H1 (cell line): ENCODE measurements at regions not wholly inside any gene's neighbourhood (a gene's known extent, or its start where the extent isn't known, plus 50 kb on each side); places are given as distances from the start of the nearest gene placed in this dataset.

Experiments
- CTCF ChIA-PET: fragments of 300-600 bp; sonication (Branson Sonifier 250); formaldehyde crosslinking; loops from one replicate; lab custom pipeline; 2021; ENCODE audit not compliant: partially characterized antibody; lab: Charles Lee
- POLR2A ChIA-PET: fragments of 300-600 bp; sonication (Branson Sonifier 250); formaldehyde crosslinking; loops from one replicate; lab custom pipeline; 2021; ENCODE audit warnings: inconsistent platforms; ENCODE audit not compliant: partially characterized antibody; lab: Charles Lee
- DNase-seq, 2 experiments: peaks; one replicate each; pipeline versions ENCODE4 v3.0.0 to v3.0.0-alpha.2; 2010 to 2022; ENCODE audit warnings: low spot score in 2 of 2, low read depth in 1 of 2, mixed read lengths in 1 of 2
- FAIRE-seq: peaks from 2 replicates; lab custom pipeline; 2011; peaks lifted over from hg19 to GRCh38; lab: Jason Lieb, UNC
- H2AFZ ChIP-seq: 2 replicates; pipeline ENCODE4 v1.8.1; 2012; ENCODE audit warnings: low read length, inconsistent platforms
- H2AK5ac ChIP-seq: 2 replicates; pipeline ENCODE4 v1.6.1; 2013; ENCODE audit warnings: low read depth, low read length
- H2BK120ac ChIP-seq: replicated peaks from 2 replicates; pipeline ENCODE3; 2013; ENCODE audit warnings: low read depth, low read length, inconsistent platforms
- H2BK12ac ChIP-seq: 2 replicates; pipeline ENCODE4 v1.6.1; 2013; ENCODE audit warnings: low read depth, low read length
- H2BK15ac ChIP-seq: 2 replicates; pipeline ENCODE4 v1.6.1; 2013; ENCODE audit warnings: low read length
- H2BK20ac ChIP-seq: 2 replicates; pipeline ENCODE4 v1.6.1; 2013; ENCODE audit warnings: low read length
- H2BK5ac ChIP-seq: 2 replicates; pipeline ENCODE4 v1.6.1; 2013; ENCODE audit warnings: low read depth, low read length
- H3K14ac ChIP-seq: 2 replicates; pipeline ENCODE4 v1.6.1; 2013; ENCODE audit warnings: inconsistent platforms; ENCODE audit not compliant: insufficient read length
- H3K18ac ChIP-seq: 2 replicates; pipeline ENCODE4 v1.6.1; 2013; ENCODE audit warnings: low read length; ENCODE audit errors: extremely low read depth
- H3K23ac ChIP-seq: 2 replicates; pipeline ENCODE4 v1.6.1; 2013; ENCODE audit warnings: inconsistent platforms; ENCODE audit not compliant: insufficient read length
- H3K23me2 ChIP-seq: 2 replicates; pipeline ENCODE4 v1.6.1; 2013; ENCODE audit warnings: low read depth, low read length
- H3K27ac ChIP-seq: 2 replicates; pipeline ENCODE4 v1.6.1; 2011; ENCODE audit warnings: low read depth, low read length, inconsistent platforms
- H3K27me3 ChIP-seq, 4 experiments: replicated peaks in 1 of 4; 1 replicate in 1 of 4; 2 replicates in 3 of 4; pipeline versions ENCODE4 v1.6.1 to v1.8.1; 2011 to 2013; ENCODE audit warnings: low read length in 3 of 4, mild to moderate bottlenecking in 3 of 4, inconsistent platforms in 2 of 4, mixed read lengths in 2 of 4, moderate library complexity in 1 of 4; ENCODE audit not compliant: control insufficient read depth in 3 of 4, insufficient read depth in 3 of 4; ENCODE audit errors: extremely low read depth in 1 of 4
- H3K36me3 ChIP-seq, 4 experiments: 2 replicates each; pipeline versions ENCODE4 v1.6.1 to v1.8.1; 2011 to 2013; ENCODE audit warnings: mild to moderate bottlenecking in 4 of 4, low read length in 3 of 4, moderate library complexity in 2 of 4, control low read depth in 1 of 4, inconsistent platforms in 1 of 4; ENCODE audit not compliant: insufficient read depth in 4 of 4, control insufficient read depth in 2 of 4
- H3K4ac ChIP-seq: replicated peaks from 2 replicates; pipeline ENCODE3; 2013; ENCODE audit warnings: low read length, low read depth, mixed read lengths, inconsistent platforms; ENCODE audit not compliant: insufficient read length
- H3K4me1 ChIP-seq, 4 experiments: replicated peaks in 1 of 4; 1 replicate in 1 of 4; 2 replicates in 3 of 4; pipeline versions ENCODE4 v1.6.1 to v1.8.1; 2011 to 2013; ENCODE audit warnings: low read length in 3 of 4, inconsistent platforms in 2 of 4, mixed read lengths in 1 of 4; ENCODE audit not compliant: insufficient read depth in 4 of 4, control insufficient read depth in 3 of 4
- H3K4me2 ChIP-seq, 2 experiments: 2 replicates each; pipeline versions ENCODE4 v1.6.1 to v1.8.1; 2011 to 2013; ENCODE audit warnings: low read depth in 2 of 2, low read length in 2 of 2, control low read depth in 1 of 2, inconsistent platforms in 1 of 2, mild to moderate bottlenecking in 1 of 2; ENCODE audit not compliant: insufficient read depth in 1 of 2
- H3K4me3 ChIP-seq, 4 experiments: fragments of 200-600, 300-600 bp in 1 of 4; sonication (generic), shearing (Covaris generic), sonication (Bioruptor Twin) in 1 of 4; 2 replicates each; pipeline versions ENCODE4 v1.5.1 to v1.8.1; 2011 to 2016; ENCODE audit warnings: low read length in 4 of 4, low read depth in 3 of 4, control low read depth in 2 of 4, inconsistent platforms in 2 of 4, mild to moderate bottlenecking in 2 of 4, mixed read lengths in 1 of 4, moderate library complexity in 1 of 4; ENCODE audit not compliant: insufficient read depth in 2 of 4; ENCODE audit errors: extremely low read depth in 1 of 4
- H3K56ac ChIP-seq: replicated peaks from 2 replicates; pipeline ENCODE3; 2013; ENCODE audit warnings: low read depth, mild to moderate bottlenecking, mixed read lengths, low read length, inconsistent platforms; ENCODE audit not compliant: insufficient read length
- H3K79me1 ChIP-seq: 2 replicates; pipeline ENCODE4 v1.6.1; 2013; ENCODE audit warnings: low read depth, low read length, control low read depth
- H3K79me2 ChIP-seq, 2 experiments: 2 replicates each; pipeline versions ENCODE4 v1.6.1 to v1.8.1; 2012 to 2013; ENCODE audit warnings: low read length in 2 of 2, mild to moderate bottlenecking in 2 of 2, inconsistent platforms in 1 of 2; ENCODE audit not compliant: insufficient read depth in 2 of 2, control insufficient read depth in 1 of 2
- H3K9ac ChIP-seq, 4 experiments: replicated peaks in 1 of 4; 1 replicate in 1 of 4; 2 replicates in 3 of 4; pipeline versions ENCODE4 v1.6.1 to v1.8.1; 2011 to 2013; ENCODE audit warnings: low read depth in 3 of 4, low read length in 3 of 4, control low read depth in 2 of 4, mild to moderate bottlenecking in 2 of 4, moderate library complexity in 2 of 4, inconsistent platforms in 1 of 4; ENCODE audit errors: extremely low read depth in 1 of 4
- H3K9me3 ChIP-seq, 2 experiments: 2 replicates each; pipeline versions ENCODE4 v1.6.1 to v1.8.1; 2012 to 2013; ENCODE audit warnings: mild to moderate bottlenecking in 2 of 2, moderate library complexity in 2 of 2, control low read depth in 1 of 2, inconsistent platforms in 1 of 2, low read depth in 1 of 2, low read length in 1 of 2, mixed read lengths in 1 of 2; ENCODE audit not compliant: insufficient read depth in 2 of 2
- H4K20me1 ChIP-seq, 2 experiments: replicated peaks in 1 of 2; 2 replicates each; pipeline versions ENCODE3 to v1.8.1; 2011 to 2013; ENCODE audit warnings: inconsistent platforms in 2 of 2, low read length in 2 of 2, mild to moderate bottlenecking in 1 of 2; ENCODE audit not compliant: insufficient read depth in 2 of 2, control insufficient read depth in 1 of 2
- H4K5ac ChIP-seq: 2 replicates; pipeline ENCODE4 v1.6.1; 2013; ENCODE audit warnings: low read length, low read depth, mixed read lengths, inconsistent platforms; ENCODE audit not compliant: insufficient read length
- H4K8ac ChIP-seq: 2 replicates; pipeline ENCODE4 v1.8.0; 2013; ENCODE audit warnings: mild to moderate bottlenecking, moderate library complexity, low read length, inconsistent platforms; ENCODE audit not compliant: insufficient read depth; ENCODE audit errors: extremely low read depth
- H4K91ac ChIP-seq: replicated peaks from 2 replicates; pipeline ENCODE3; 2013; ENCODE audit warnings: low read length, mixed read lengths, inconsistent platforms; ENCODE audit not compliant: insufficient read length
- ATF2 ChIP-seq: IDR thresholded peaks from 2 replicates; pipeline ENCODE4 v1.6.1; 2012; ENCODE audit warnings: low read length, inconsistent platforms
- BCL11A ChIP-seq, 2 experiments: IDR thresholded peaks; one replicate each; pipeline ENCODE4 v1.6.1; 2011; ENCODE audit warnings: low read depth in 2 of 2, low read length in 2 of 2, mild to moderate bottlenecking in 2 of 2
- CHD2 ChIP-seq: IDR thresholded peaks from 2 replicates; pipeline ENCODE4 v1.6.1; 2012; ENCODE audit warnings: low read length, improper control_type of control experiment
- CTBP2 ChIP-seq: IDR thresholded peaks from 2 replicates; pipeline ENCODE4 v1.7.0; 2011; ENCODE audit warnings: borderline replicate concordance, mild to moderate bottlenecking, moderate library complexity, mixed read lengths, low read length; ENCODE audit not compliant: insufficient read depth, insufficient read length
- EP300 ChIP-seq, 2 experiments: IDR thresholded peaks; 1 replicate in 1 of 2; 2 replicates in 1 of 2; pipeline ENCODE4 v1.6.1; 2011 to 2012; ENCODE audit warnings: low read depth in 2 of 2, low read length in 2 of 2, mild to moderate bottlenecking in 2 of 2, borderline replicate concordance in 1 of 2, inconsistent platforms in 1 of 2, moderate library complexity in 1 of 2
- GTF2F1 ChIP-seq: IDR thresholded peaks from 2 replicates; pipeline ENCODE4 v1.6.1; 2012; ENCODE audit warnings: low read depth, low read length, improper control_type of control experiment, borderline replicate concordance
- POLR2AphosphoS5 ChIP-seq: IDR thresholded peaks from 2 replicates; pipeline ENCODE4 v1.6.1; 2011; ENCODE audit warnings: low read depth, low read length
- USF2 ChIP-seq: IDR thresholded peaks from 2 replicates; pipeline ENCODE4 v1.6.1; 2011; ENCODE audit warnings: low read length, improper control_type of control experiment
- YY1 ChIP-seq: IDR thresholded peaks from 2 replicates; pipeline ENCODE4 v1.6.1; 2011; ENCODE audit warnings: low read depth, mild to moderate bottlenecking, low read length
- WGBS, 2 experiments: shearing (Covaris generic) in 1 of 2; methylation state at CpG; one replicate each; pipeline versions ENCODE4 v1.1.6 to v1.1.7; 2013 to 2015; ENCODE audit warnings: low lambda C conversion rate in 2 of 2, mixed read lengths in 2 of 2, inconsistent platforms in 1 of 2, low coverage in 1 of 2, missing lambda C conversion rate in 1 of 2; ENCODE audit not compliant: insufficient replicate concordance in 2 of 2, insufficient coverage in 1 of 2, insufficient read length in 1 of 2; ENCODE audit errors: extremely low coverage in 1 of 2, missing lambda C conversion rate in 1 of 2; 5-methylcytosine and 5-hydroxymethylcytosine counted together
- TF ChIP-seq, protein P1 (sequence below): IDR thresholded peaks from 2 replicates; pipeline ENCODE4 v1.6.1; 2012; ENCODE audit warnings: inconsistent platforms
- TF ChIP-seq, protein P2 (sequence below): IDR thresholded peaks from 2 replicates; pipeline ENCODE4 v1.6.1; 2012; ENCODE audit warnings: inconsistent platforms

DNA sequence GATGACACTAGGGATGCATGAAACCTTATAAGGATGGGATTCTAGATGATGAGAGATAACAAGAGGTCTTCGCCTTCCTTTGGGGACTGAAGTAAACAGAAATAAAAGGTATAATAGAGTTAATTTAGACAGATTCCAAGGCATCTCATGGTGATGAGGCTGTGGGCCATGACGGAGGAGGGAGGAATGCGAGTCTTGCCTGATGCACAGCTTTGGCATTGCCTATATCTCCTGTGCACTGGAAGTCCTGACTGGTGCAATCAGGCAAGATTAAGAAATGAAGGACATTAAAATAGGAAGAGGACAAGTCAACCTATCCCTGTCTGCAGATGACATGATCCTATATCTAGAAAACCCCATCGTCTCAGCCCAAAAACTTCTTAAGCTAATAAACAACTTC, 526.4 kb upstream of the LMO3 start:
- no peaks in the 10 kb centered on the region for H3K36me3 ChIP-seq
- H3K27ac ChIP-seq, result no peak overlapping the region
- no peaks in the 10 kb centered on the region for H3K4me1 ChIP-seq
- H4K8ac ChIP-seq, result no peak overlapping the region
- H2AK5ac ChIP-seq, result no peak overlapping the region
- no peak overlapping the region for H3K9ac ChIP-seq
- no peak overlapping the region for H2BK12ac ChIP-seq
- POLR2A ChIA-PET, result no interaction called here
- H3K4me3 ChIP-seq, result no peak overlapping the region
- H4K20me1 ChIP-seq, result no peaks in the 10 kb centered on the region
- WGBS, 2 experiments, result 95% methylated on average over 4 of the region's 4 CpGs; no CpG with 5 or more reads in 1 of the 2 experiments
- no peaks in the 10 kb centered on the region for H3K9me3 ChIP-seq
- H3K23ac ChIP-seq, result no peak overlapping the region
- no peak overlapping the region for H2BK15ac ChIP-seq
- H3K18ac ChIP-seq, result no peak overlapping the region
- no peak overlapping the region for H3K4ac ChIP-seq
- no peaks in the 10 kb centered on the region for H3K79me2 ChIP-seq
- no peak overlapping the region for H2BK120ac ChIP-seq
- H3K27me3 ChIP-seq, result no peaks in the 10 kb centered on the region
- H3K4me2 ChIP-seq, result no peak overlapping the region
- no peaks in the 10 kb centered on the region for H3K23me2 ChIP-seq
- no peaks in the 10 kb centered on the region for H3K79me1 ChIP-seq
- H3K14ac ChIP-seq, result no peak overlapping the region
- no peak overlapping the region for H4K5ac ChIP-seq
- H2BK5ac ChIP-seq, result no peak overlapping the region
- H2AFZ ChIP-seq, result no peak overlapping the region
- FAIRE-seq, result no peak
- no peak overlapping the region for H4K91ac ChIP-seq
- CTCF ChIA-PET, result no interaction called here
- H2BK20ac ChIP-seq, result no peak overlapping the region
- no peak overlapping the region for H3K56ac ChIP-seq
- no peak for DNase-seq
- no peak for TF ChIP-seq CHD2
- TF ChIP-seq POLR2AphosphoS5, result no peak
- TF ChIP-seq YY1, result no peak
- TF ChIP-seq GTF2F1, result no peak
- no peak for TF ChIP-seq ATF2
- no peak for TF ChIP-seq CTBP2
- no peak for TF ChIP-seq USF2
- TF ChIP-seq, protein P1, sequence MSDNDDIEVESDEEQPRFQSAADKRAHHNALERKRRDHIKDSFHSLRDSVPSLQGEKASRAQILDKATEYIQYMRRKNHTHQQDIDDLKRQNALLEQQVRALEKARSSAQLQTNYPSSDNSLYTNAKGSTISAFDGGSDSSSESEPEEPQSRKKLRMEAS, result no peak
- no peak for TF ChIP-seq EP300 (IDR thresholded peaks at IDR 0.05; ENCODE audit: borderline replicate concordance in 1 of 2, low read depth in 2 of 2, low read length in 2 of 2)
- TF ChIP-seq, protein P2, sequence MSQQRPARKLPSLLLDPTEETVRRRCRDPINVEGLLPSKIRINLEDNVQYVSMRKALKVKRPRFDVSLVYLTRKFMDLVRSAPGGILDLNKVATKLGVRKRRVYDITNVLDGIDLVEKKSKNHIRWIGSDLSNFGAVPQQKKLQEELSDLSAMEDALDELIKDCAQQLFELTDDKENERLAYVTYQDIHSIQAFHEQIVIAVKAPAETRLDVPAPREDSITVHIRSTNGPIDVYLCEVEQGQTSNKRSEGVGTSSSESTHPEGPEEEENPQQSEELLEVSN, result no peak
- no peak for TF ChIP-seq BCL11A (IDR thresholded peaks at IDR 0.05; ENCODE audit: low read depth in 2 of 2, low read length in 2 of 2)
